Right lobe of liver (tissue), 6 donors: ENCODE measurements at regions not wholly inside any gene's neighbourhood (a gene's known extent, or its start where the extent isn't known, plus 50 kb on each side); places are given as distances from the start of the nearest gene placed in this dataset.

Experiments used
- ATAC-seq, 4 donors: fragments of 200-7000 bp; cut with Tn5 transposase; one replicate each; pipeline ENCODE4 v1.9.1; 2020; ENCODE audit warnings: mild to moderate bottlenecking in 4 of 4, moderate library complexity in 4 of 4
- DNase-seq, 3 donors: peaks; one replicate each; pipeline ENCODE4 v3.0.0-alpha.2; 2020
- H3K27ac ChIP-seq, 3 donors: fragments of 200-600 bp; one replicate each; pipeline ENCODE4 v1.8.0; 2022
- H3K27me3 ChIP-seq, 2 donors: fragments of 200-600 bp; one replicate each; pipeline ENCODE4 v1.8.0; 2022
- H3K36me3 ChIP-seq, 4 donors: fragments of 200-600 bp; sonication (generic) in 1 of 4; one replicate each; pipeline versions ENCODE4 v1.5.1 to v1.8.0; 2017 to 2022; ENCODE audit warnings: control low read depth in 1 of 4
- H3K4me1 ChIP-seq, 4 donors: fragments of 200-600 bp; sonication (generic) in 1 of 4; one replicate each; pipeline versions ENCODE4 v1.5.1 to v1.8.0; 2017 to 2022; ENCODE audit warnings: control low read depth in 1 of 4
- H3K4me3 ChIP-seq, 3 donors: fragments of 200-600 bp; one replicate each; pipeline ENCODE4 v1.8.0; 2022
- H3K9me3 ChIP-seq, 4 donors: fragments of 200-600 bp; sonication (generic) in 1 of 4; one replicate each; pipeline versions ENCODE4 v1.5.1 to v1.8.0; 2017 to 2022; ENCODE audit warnings: control low read depth in 1 of 4
- POLR2A ChIP-seq: fragments of 450-650 bp; IDR thresholded peaks from one replicate; pipeline ENCODE4 v1.6.1; 2017; ENCODE audit warnings: antibody characterized with exemption, mild to moderate bottlenecking
- WGBS: methylation state at CpG from one replicate; pipeline ENCODE4 v1.1.6; 2018; ENCODE audit warnings: low coverage, low lambda C conversion rate; ENCODE audit not compliant: insufficient coverage; ENCODE audit errors: missing lambda C conversion rate; 5-methylcytosine and 5-hydroxymethylcytosine counted together
- intact Hi-C, 2 donors: fragments of 100-400 bp; cut with DNase I; formaldehyde crosslinking; loops; one replicate each; pipeline versions ENCODE4 v1.11.2 to v1.14.1; 2022
- TF ChIP-seq, protein P1 (sequence below), 4 donors: fragments of 200-600 bp in 3 of 4; fragments of 450-650 bp in 1 of 4; IDR thresholded peaks; one replicate each; pipeline versions ENCODE4 v1.5.1 to v1.8.0; 2016 to 2022; ENCODE audit warnings: antibody characterized with exemption in 4 of 4, mild to moderate bottlenecking in 2 of 4
- donor health status: DM: no; HTN: yes; CAD: no.
- donor health status: DM: no; HTN: no; CAD: no.
- donor health status: DM: no; HTN: no; CAD: no.
- donor health status: DM: no; HTN: yes; CAD: no.
- donor health status: DM: no; HTN: yes; CAD: no.

GRCh38 chr5:82334085-82334692, 56.0 kb upstream of the RPS23 start:
- TF ChIP-seq, protein P1, sequence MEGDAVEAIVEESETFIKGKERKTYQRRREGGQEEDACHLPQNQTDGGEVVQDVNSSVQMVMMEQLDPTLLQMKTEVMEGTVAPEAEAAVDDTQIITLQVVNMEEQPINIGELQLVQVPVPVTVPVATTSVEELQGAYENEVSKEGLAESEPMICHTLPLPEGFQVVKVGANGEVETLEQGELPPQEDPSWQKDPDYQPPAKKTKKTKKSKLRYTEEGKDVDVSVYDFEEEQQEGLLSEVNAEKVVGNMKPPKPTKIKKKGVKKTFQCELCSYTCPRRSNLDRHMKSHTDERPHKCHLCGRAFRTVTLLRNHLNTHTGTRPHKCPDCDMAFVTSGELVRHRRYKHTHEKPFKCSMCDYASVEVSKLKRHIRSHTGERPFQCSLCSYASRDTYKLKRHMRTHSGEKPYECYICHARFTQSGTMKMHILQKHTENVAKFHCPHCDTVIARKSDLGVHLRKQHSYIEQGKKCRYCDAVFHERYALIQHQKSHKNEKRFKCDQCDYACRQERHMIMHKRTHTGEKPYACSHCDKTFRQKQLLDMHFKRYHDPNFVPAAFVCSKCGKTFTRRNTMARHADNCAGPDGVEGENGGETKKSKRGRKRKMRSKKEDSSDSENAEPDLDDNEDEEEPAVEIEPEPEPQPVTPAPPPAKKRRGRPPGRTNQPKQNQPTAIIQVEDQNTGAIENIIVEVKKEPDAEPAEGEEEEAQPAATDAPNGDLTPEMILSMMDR (IDR thresholded peaks at IDR 0.05) = no peak
- no peak for TF ChIP-seq POLR2A
- Histone ChIP-seq H3K4me1 (no peaks in the 10 kb centered on the region), H3K36me3 (no peaks in the 10 kb centered on the region), H3K27ac (no peak overlapping the region), H3K9me3 (no peaks in the 10 kb centered on the region), H3K27me3 (no peaks in the 10 kb centered on the region), H3K4me3 (no peak overlapping the region)
- DNase-seq (no peak), ATAC-seq (no peak)
- intact Hi-C loops = no loop called here
- WGBS = 75% methylated on average over 5 of the region's 5 CpGs

GRCh38 chr5:82332886-82333615, 54.9 kb upstream of the RPS23 start:
- 65% methylated on average over 2 of the region's 2 CpGs for WGBS
- no peak for ATAC-seq
- TF ChIP-seq, protein P1 (IDR thresholded peaks at IDR 0.05) = no peak
- TF ChIP-seq POLR2A = no peak
- Histone ChIP-seq H3K4me1 (no peaks in the 10 kb centered on the region), H3K27ac (no peak overlapping the region), H3K4me3 (no peak overlapping the region), H3K9me3 (no peaks in the 10 kb centered on the region), H3K36me3 (no peaks in the 10 kb centered on the region), H3K27me3 (no peaks in the 10 kb centered on the region)
- DNase-seq = no peak
- intact Hi-C loops = no loop called here

DNA sequence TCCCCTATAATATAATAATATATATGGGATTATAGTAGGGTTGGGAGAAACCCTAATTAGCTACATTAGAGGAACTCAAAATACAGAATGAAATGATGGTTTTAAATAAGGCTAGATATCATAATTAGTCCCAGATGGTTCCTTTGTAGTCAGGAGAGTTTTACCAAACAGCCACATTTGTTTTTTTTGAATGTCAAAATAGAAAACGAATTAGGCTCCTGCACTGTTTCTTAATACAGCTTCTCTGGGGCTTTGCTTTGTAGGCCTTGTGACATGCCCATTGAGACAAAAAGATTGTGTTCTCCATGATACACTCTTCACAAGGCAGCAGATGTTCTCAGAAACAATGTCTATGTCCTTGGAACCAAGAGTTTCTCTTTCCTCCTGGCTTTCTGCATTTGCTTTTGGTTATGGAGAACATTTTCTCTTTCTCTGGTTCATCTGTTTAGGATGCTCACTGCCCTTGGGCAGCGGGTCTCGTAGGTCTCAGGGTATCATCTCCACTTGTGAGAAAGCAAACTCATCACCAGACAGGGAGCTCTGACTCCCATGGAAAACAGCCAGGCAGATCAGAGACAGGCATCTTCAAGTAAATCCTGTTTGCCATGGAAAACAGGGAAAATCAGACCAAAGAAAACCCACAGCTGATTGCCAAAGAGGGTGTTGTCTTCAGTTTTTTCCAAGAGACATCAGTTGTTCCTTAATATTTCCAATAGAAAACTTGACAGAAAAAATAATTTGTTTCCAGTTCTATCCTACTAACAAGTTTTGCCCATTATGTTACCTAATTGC, 54.1 kb upstream of the RPS23 start:
- 79% methylated on average over 3 of the region's 3 CpGs for WGBS
- intact Hi-C loops = no loop called here
- Histone ChIP-seq H3K27ac (no peak overlapping the region), H3K9me3 (no peaks in the 10 kb centered on the region), H3K4me1 (no peaks in the 10 kb centered on the region), H3K27me3 (no peaks in the 10 kb centered on the region), H3K4me3 (no peak overlapping the region), H3K36me3 (no peaks in the 10 kb centered on the region)
- ATAC-seq (no peak), DNase-seq (no peak)
- TF ChIP-seq POLR2A = no peak
- TF ChIP-seq, protein P1 (IDR thresholded peaks at IDR 0.05) = no peak

DNA sequence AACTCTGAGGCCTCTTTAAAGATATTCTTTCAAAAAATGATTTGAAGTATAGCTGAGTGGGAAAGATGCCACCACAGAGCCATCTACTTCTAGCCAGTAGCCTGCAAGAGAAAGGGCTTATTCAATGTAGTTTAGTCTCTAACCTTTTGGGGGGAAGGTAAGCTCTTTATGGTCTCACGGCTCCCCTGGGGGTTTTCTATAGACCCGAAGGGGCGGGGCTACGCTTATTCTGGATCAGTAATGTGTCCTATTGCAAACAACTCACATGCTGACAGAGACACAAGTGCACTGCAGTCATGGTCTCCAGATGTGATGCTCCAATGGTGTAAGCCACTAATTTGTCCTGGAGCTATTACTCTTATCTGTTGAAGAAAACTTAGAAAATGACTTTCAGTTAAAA, 53.4 kb upstream of the RPS23 start:
- WGBS = 93% methylated on average over 4 of the region's 4 CpGs
- no peak for DNase-seq
- H3K4me1 ChIP-seq = no peaks in the 10 kb centered on the region
- H3K9me3 ChIP-seq = no peaks in the 10 kb centered on the region
- TF ChIP-seq POLR2A = no peak
- TF ChIP-seq, protein P1 (IDR thresholded peaks at IDR 0.05) = no peak
- ATAC-seq = no peak
- H3K27ac ChIP-seq = no peak overlapping the region
- H3K27me3 ChIP-seq = no peaks in the 10 kb centered on the region
- H3K36me3 ChIP-seq = no peaks in the 10 kb centered on the region
- H3K4me3 ChIP-seq = no peak overlapping the region
- intact Hi-C loops = no loop called here
